Erythroblast (primary cell): ENCODE measurements at regions not wholly inside any gene's neighbourhood (a gene's known extent, or its start where the extent isn't known, plus 50 kb on each side); places are given as distances from the start of the nearest gene placed in this dataset.

Experiments
- GATA1 ChIP-seq: IDR thresholded peaks from 2 replicates; pipeline ENCODE4 v1.6.1; 2011; ENCODE audit warnings: low read depth, mild to moderate bottlenecking, control low read depth, low read length, moderate library complexity
- POLR2A ChIP-seq: IDR thresholded peaks from 2 replicates; pipeline ENCODE4 v1.6.1; 2011; ENCODE audit warnings: mild to moderate bottlenecking, low read length

DNA sequence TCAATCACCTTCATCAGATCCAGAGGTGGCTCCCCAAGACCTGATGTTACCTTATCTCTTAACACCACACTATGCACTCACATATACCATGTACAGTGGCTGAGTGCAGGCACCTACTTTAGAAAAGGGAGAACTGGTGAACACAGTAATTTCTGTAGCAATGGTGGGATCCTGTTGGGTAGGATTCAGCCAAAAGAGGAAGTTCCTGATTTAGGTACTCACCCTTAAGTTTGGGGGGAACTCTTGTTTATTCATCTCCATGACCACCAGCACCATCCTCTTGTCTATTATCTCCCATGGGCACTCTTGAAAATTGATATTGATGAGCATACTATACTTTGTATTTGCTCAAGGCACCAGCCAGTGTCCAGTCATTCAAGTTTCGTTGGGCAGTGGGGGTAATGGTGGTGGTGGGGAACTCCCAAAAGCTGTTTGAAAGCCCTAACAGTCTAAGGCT lies 324.4 kb downstream of the LMO7 start:
- no peak for TF ChIP-seq POLR2A
- no peak for TF ChIP-seq GATA1
